ENCODE measurements at regions not wholly inside any gene's neighbourhood (a gene's known extent, or its start where the extent isn't known, plus 50 kb on each side); places are given as distances from the start of the nearest gene placed in this dataset.

DNA sequence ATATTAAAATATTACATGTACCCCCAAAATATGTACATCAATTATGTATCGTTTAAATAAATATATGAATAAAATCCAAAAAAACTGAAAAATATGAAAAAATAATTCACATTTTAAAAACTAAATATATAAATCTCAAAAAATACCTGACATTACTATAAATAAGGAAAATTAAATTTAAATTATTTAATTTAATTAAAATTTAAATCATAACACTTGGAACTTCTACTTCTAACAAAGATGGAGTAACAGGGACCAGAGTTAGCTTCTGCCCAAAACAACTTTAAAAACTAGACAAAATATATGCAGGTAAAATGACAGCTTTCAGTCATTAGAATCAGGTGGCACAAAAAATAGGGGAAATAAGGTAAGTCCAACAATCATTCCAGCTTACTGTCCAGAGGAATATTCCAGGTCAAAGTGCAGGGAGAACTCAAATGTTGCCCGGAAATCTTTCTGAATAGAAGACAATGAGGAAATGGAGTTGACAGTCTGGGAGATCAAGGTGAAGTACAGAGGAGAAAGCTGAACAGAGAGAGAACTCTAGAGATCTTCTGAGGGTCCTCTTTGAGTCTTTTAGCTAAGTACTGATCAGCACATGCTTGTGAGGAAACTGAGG lies 207.7 kb upstream of the ATP11B start:
- TF ChIP-seq, protein P1, sequence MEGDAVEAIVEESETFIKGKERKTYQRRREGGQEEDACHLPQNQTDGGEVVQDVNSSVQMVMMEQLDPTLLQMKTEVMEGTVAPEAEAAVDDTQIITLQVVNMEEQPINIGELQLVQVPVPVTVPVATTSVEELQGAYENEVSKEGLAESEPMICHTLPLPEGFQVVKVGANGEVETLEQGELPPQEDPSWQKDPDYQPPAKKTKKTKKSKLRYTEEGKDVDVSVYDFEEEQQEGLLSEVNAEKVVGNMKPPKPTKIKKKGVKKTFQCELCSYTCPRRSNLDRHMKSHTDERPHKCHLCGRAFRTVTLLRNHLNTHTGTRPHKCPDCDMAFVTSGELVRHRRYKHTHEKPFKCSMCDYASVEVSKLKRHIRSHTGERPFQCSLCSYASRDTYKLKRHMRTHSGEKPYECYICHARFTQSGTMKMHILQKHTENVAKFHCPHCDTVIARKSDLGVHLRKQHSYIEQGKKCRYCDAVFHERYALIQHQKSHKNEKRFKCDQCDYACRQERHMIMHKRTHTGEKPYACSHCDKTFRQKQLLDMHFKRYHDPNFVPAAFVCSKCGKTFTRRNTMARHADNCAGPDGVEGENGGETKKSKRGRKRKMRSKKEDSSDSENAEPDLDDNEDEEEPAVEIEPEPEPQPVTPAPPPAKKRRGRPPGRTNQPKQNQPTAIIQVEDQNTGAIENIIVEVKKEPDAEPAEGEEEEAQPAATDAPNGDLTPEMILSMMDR (conservative IDR thresholded peaks at IDR 0.05; ENCODE audit: low read depth, low read length): no peak
- TF ChIP-seq POLR2A (IDR thresholded peaks at IDR 0.05; ENCODE audit: low read depth, low read length): no peak
- no peak for TF ChIP-seq CEBPB (IDR thresholded peaks at IDR 0.05; ENCODE audit: low read depth, low read length)
- TF ChIP-seq RCOR1 (IDR thresholded peaks at IDR 0.05; ENCODE audit: insufficient replicate concordance, low read length): no peak
- no peak for TF ChIP-seq MXI1 (IDR thresholded peaks at IDR 0.05; ENCODE audit: borderline replicate concordance, low read depth, low read length)
- TF ChIP-seq NFE2L2 (IDR thresholded peaks at IDR 0.05; ENCODE audit: low read depth, low read length): no peak
- TF ChIP-seq MAZ (IDR thresholded peaks at IDR 0.05; ENCODE audit: borderline replicate concordance, low read depth, low read length): no peak
- TF ChIP-seq, protein P2, sequence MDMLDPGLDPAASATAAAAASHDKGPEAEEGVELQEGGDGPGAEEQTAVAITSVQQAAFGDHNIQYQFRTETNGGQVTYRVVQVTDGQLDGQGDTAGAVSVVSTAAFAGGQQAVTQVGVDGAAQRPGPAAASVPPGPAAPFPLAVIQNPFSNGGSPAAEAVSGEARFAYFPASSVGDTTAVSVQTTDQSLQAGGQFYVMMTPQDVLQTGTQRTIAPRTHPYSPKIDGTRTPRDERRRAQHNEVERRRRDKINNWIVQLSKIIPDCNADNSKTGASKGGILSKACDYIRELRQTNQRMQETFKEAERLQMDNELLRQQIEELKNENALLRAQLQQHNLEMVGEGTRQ (IDR thresholded peaks at IDR 0.05; ENCODE audit: low read depth, low read length): no peak
- TF ChIP-seq MAFK (IDR thresholded peaks at IDR 0.05; ENCODE audit: low read depth, low read length): no peak
- TF ChIP-seq RAD21 (IDR thresholded peaks at IDR 0.05; ENCODE audit: low read length): no peak
- no peak for TF ChIP-seq BHLHE40 (IDR thresholded peaks at IDR 0.05; ENCODE audit: low read depth, low read length)
- TF ChIP-seq SMC3 (IDR thresholded peaks at IDR 0.05; ENCODE audit: low read depth, low read length): no peak
